GM18873 (cell line): ENCODE measurements at regions not wholly inside any gene's neighbourhood (a gene's known extent, or its start where the extent isn't known, plus 50 kb on each side); places are given as distances from the start of the nearest gene placed in this dataset.

Experiments used
- ATAC-seq: cut with Tn5 transposase; IDR thresholded peaks from one replicate; pipeline ENCODE4 v1.9.1; 2021; ENCODE audit warnings: mild to moderate bottlenecking, moderate library complexity, moderate number of reproducible peaks; ENCODE audit not compliant: unreplicated experiment, low FRiP score

DNA sequence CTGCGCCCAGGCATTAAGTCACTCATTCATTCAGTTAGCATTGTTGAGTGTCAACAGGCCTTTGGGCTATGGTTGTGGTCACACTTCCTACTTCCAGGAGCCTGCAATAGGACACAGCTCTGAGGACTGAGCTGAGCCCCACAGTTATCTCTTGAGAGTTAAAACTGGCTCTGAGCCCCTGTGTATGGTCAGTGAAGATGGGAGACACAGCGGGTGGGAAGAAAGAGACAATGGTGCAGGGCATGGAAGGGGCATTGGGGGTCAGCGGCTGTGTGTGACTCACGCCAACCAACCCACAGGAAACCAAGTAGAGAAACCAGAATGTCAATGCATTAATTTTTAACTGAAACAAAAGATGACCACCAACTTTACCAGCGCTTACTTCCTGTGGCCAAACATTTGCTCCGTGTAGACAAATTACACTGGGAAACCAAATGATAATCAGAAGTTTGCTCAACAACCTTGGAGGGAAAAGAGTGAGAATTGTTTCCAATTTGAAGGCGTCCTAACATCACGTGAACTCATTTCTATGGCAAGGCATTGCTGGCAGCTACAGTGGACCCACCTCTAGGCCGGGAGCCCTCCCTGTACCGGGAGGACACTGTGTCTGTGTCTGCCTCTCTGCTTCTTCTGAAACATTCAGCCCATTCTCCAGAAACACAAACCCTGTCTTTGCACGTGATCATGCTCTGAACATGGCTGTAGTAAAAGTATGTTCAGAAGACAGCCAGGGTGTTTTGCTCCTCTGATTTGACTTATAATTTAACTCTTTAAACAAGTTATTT lies 212.0 kb upstream of the ID2 start:
- peak; percentile 51 for ATAC-seq

DNA sequence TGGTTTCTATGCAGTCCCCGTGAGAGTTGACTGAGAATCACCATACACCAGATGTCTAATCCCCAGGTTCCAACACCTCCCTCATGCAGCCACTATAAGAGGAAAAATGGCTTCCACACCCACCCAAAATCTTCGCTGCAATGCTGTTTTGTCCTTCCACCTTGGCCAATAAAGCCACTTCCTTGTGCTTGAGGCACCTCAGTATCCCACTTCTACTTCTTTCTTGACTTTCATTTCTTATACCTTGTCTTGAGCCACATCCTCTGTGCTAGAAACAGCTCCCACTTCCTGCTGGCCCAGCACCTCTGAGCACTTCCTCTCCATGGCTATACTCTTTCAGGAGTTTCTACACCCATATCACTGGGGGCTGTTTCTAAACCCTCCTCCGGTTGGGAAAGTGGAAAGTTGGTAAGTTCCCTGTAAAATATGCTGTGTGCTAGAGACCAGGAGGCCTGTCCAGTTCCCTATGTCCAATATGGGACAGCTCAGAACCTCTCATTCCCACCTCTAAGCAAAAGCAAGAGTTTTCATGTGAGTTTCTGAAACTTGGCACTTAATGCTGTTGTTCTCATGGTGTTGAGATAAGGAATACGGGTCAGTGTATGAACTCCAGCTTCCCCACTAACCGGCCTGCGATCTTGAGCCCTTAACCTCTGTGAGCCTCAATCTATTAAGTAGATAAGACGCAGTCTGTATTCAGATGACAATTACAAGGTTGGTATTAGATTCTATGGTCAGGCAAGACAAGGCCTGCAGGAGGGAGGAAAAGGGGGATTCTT lies 209.1 kb upstream of the ID2 start:
- peak; percentile 55 for ATAC-seq

DNA sequence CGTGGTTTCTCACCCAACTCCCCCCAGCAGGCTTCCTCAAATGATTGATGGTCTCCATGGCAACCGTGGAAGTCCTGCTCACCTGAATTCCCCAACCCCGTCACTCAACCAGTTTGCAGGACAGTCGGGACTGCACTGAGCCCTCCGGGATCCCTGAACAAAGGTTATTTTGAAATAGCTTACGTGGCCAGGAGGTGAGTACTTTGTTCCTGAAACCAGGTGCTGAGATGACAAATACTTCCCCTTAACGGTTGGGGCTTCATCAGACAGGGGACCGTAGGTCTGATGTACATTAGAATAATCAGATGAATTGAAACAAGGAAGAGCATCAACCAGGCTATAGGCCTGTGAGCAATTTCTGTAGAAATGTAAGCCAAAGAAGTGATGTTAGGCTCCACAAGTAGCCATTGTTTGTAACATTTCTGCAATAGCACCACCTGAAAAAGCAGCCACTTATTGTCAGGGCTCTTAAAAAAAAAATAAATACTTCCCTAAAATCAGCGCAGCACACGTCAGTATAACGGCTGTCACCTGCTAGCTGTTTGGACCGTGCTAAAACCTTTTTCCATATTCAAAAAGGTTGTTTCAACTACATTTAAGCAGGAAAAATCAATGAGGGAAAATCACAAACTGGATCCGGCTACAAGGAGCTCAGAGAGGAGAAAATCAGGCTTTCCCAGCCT lies 206.4 kb upstream of the ID2 start:
- ATAC-seq = no peak

GRCh38 chr2:8477552-8478470 lies 204.0 kb upstream of the ID2 start:
- peak; percentile 68 for ATAC-seq

DNA sequence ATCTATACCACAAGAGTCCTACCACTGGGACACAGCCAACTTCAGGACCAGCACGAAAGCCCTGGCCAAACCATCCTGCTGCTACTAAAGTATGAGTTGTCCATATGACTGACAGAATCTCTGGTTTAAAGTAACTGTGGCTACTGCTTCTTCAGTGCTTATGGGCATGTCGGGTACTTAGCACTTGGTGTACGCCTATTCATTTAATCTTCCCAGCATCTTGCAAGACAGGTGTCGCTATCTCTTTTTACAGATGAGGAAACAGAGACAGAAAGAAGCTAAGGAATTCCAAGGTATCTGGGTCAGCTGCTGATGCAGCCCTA lies 203.4 kb upstream of the ID2 start:
- ATAC-seq = no peak

DNA sequence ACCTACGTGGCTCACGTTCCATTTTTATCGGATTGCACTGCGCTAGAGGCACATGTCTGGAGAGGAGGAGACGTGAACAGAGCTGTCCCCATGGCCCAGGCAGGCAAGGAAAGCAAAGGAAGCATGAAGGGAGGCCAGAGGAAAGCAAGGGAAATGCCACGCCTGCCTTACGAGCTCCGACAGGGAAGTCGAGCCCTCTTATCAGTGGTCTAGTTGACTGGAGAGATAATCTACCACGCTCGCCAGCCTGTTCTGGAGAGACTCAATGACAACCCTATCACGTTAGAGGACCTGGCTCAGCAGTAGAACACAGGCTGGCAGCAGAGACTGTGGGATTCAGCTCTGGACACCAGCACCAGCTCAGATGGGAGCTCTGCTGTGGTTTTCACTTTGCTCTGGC lies 202.6 kb upstream of the ID2 start:
- no peak for ATAC-seq

GRCh38 chr2:8480915-8481314 lies 200.9 kb upstream of the ID2 start:
- ATAC-seq = no peak

GRCh38 chr2:8481463-8482009 lies 200.3 kb upstream of the ID2 start:
- ATAC-seq = no peak

DNA sequence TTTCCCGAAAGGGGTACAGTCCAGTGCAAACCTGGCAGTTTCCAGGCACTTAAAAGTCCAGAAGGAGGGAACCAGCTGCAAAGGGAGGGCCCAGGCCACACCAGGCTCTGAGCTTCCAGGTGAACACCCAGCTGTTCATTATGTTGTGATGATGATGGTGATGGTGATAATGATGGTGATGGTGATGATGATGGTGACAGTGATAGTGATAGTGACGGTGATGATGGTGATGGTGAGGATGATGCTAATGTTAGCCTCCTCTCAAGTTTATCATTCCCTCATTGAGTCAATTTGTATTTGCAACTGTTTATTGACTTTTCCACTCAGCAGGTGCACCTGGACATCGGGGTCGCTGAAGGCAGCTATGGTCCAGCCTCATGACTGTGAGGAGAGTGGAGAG lies 199.4 kb upstream of the ID2 start:
- ATAC-seq = no peak

DNA sequence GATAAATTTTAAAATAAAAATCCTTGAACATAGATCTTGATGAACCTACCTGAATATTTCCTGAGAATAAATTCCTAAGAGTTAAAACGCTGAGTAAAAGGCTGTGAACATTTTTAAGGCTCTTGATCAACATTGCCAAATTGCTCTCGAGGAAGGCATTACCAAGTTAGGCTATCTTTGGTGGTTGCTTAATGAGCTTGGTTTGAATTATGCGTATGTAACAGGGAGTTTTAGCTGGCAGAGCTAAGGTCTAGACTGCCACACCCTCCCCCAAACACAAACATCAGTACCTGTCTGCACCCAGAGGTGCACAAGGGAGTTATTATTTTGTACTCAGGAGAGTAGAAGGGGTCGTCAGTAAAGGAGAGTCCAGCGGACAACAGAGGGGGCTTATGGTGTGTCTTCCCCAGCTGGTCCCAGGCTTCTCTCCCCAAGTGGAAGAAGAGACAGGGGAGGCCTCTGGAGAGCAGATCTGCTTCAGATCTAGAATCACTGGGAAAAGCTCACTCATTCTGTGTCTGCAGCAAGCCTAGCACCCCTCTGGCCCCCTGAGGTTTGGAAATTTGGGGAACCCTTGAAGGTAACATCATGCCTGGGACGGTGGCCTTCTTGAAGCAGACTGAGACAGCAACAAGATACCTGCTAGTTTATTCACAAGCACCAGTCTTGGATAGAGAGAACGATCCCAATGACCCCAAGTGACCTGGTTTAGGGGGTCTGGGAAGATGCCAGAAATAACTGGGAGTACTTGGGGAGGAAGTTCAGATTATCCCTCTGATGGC lies 197.2 kb upstream of the ID2 start:
- ATAC-seq = no peak

- no peak for ATAC-seq
These were observed 196.1 kb upstream of the ID2 start for GRCh38 chr2:8485736-8486135.

GRCh38 chr2:8486141-8486540 lies 195.7 kb upstream of the ID2 start:
- ATAC-seq = no peak

DNA sequence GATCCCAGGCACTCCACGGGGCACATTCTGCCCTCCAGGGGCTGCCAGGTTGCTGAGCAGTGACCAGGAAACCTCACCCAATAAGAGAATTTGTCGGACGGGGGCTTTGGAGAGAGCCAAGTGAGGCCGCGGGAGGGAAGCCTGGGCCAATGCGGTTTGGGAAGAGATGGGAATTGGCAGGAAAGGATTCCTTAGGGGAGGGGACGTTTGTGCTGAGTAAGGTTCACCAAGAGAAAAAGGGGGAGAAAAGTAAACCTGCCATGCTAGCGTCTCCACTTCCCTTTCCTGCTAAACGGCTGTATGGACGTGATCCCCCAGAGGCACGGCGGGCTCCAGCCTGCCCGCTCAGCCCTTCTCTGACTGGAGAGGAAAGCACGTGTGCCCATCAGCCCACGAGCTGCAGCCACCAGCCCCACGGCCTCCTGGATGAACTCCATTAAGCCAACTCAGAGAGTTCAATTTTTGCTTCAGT lies 194.4 kb upstream of the ID2 start:
- ATAC-seq = peak; percentile 12

DNA sequence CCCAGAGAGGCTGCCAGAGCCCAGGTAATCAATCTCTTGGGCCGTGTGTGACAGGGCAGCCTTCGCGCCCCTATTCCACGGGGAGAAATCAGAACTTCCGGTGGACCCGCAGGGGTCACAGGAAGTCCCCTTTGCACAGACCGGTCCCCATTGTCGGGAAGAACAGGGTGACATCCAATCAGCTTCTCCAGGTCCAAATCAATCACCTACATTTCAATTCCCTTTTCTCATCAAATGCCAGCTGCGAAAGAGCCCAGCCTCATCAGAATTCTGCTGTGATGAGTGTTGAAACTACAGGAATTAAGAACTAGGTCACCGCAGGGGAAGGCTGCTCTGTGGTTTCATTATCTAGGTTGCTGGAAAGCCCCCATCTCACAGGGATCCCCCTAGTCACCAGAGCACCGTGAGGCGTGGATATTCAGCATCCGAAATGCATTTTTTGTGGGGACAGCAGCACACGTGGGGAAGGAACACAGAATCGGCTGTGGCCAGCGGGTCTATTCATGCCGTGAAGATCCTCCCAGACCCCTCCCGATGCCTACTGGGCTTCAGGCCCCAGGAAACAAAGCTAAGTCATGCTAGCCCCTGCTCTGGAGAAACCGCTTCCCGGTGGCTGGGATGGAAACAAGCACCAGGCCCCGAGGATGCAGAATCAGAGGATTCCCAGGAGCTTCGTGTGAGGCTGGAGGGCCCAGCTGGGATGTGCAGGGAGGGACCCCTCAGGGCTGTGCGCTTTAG lies 193.7 kb upstream of the ID2 start:
- ATAC-seq = peak; percentile 83

GRCh38 chr2:8489221-8489620 lies 192.6 kb upstream of the ID2 start:
- no peak for ATAC-seq

GRCh38 chr2:8489751-8490150 lies 192.1 kb upstream of the ID2 start:
- ATAC-seq = no peak

- no peak for ATAC-seq
These were observed 191.6 kb upstream of the ID2 start for GRCh38 chr2:8490166-8490721.

GRCh38 chr2:8491296-8492027 lies 190.4 kb upstream of the ID2 start:
- ATAC-seq = no peak
